A549 (cell line): ENCODE measurements at regions not wholly inside any gene's neighbourhood (a gene's known extent, or its start where the extent isn't known, plus 50 kb on each side); places are given as distances from the start of the nearest gene placed in this dataset.
A peak's percentile ranks its signal among the peaks of the same experiment; 100 is the strongest.

Experiments used
- ATAC-seq, 2 experiments: fragments of 200-7000 bp in 1 of 2; fragments of >200 bp in 1 of 2; cut with Nextera tagmentation in 1 of 2; cut with Tn5 transposase in 1 of 2; 3 replicates each; pipeline versions ENCODE4 v1.8.0 to v1.9.1; 2018 to 2020; ENCODE audit warnings: mild to moderate bottlenecking in 1 of 2, moderate library complexity in 1 of 2
- CTCF ChIA-PET: fragments of 300-600 bp; sonication (Branson Sonifier 250); formaldehyde crosslinking; extraction: SDS; loops from one replicate; lab custom pipeline; 2021; ENCODE audit warnings: antibody characterized with exemption, inconsistent platforms; lab: Yijun Ruan, JAX
- POLR2A ChIA-PET: fragments of 350-600 bp; formaldehyde crosslinking; extraction: SDS; loops from one replicate; lab custom pipeline; 2021; ENCODE audit warnings: antibody characterized with exemption, inconsistent platforms; lab: Yijun Ruan, JAX
- DNase-seq, 2 experiments: peaks; one replicate each; pipeline versions ENCODE4 v3.0.0 to v3.0.0-alpha.2; 2011 to 2016; ENCODE audit warnings: low read depth in 1 of 2, low spot score in 1 of 2
- FAIRE-seq: peaks from 2 replicates; lab custom pipeline; 2011; peaks lifted over from hg19 to GRCh38; lab: Jason Lieb, UNC
- H3K27ac ChIP-seq, 2 experiments: fragments of >200 bp; sonication (Bioruptor Twin); formaldehyde crosslinking; 3 replicates each; pipeline ENCODE4 v1.5.1; 2016 to 2017
- H3K4me1 ChIP-seq: fragments of >200 bp; sonication (Bioruptor Twin); formaldehyde crosslinking; 3 replicates; pipeline ENCODE4 v1.6.1; 2016
- H3K4me2 ChIP-seq: fragments of >200 bp; sonication (Bioruptor Twin); formaldehyde crosslinking; 3 replicates; pipeline ENCODE4 v1.6.1; 2016
- H3K4me3 ChIP-seq: fragments of >200 bp; sonication (Bioruptor Twin); formaldehyde crosslinking; 3 replicates; pipeline ENCODE4 v1.5.1; 2016
- H3K9me3 ChIP-seq: fragments of >200 bp; sonication (Bioruptor Twin); formaldehyde crosslinking; 3 replicates; pipeline ENCODE4 v1.6.1; 2016
- BCL3 ChIP-seq: fragments of >200 bp; sonication (Bioruptor Twin); formaldehyde crosslinking; IDR thresholded peaks from 3 replicates; pipeline ENCODE4 v1.6.1; 2016
- CEBPB ChIP-seq, 2 experiments: fragments of >200 bp in 1 of 2; sonication (Bioruptor Twin) in 1 of 2; formaldehyde crosslinking in 1 of 2; IDR thresholded peaks; 2 replicates each; pipeline ENCODE4 v1.6.1; 2012 to 2016
- CTCF ChIP-seq: fragments of >200 bp; sonication (Bioruptor Twin); formaldehyde crosslinking; IDR thresholded peaks from 3 replicates; pipeline ENCODE4 v1.5.1; 2016
- EHMT2 ChIP-seq: fragments of 200-600 bp; sonication (generic); IDR thresholded peaks from 2 replicates; pipeline ENCODE4 v1.6.1; 2016; ENCODE audit warnings: antibody characterized with exemption, low read depth, mild to moderate bottlenecking, moderate library complexity
- FOSL2 ChIP-seq, 2 experiments: fragments of 450-650 bp in 1 of 2; fragments of >200 bp in 1 of 2; sonication (Bioruptor Twin) in 1 of 2; formaldehyde crosslinking; IDR thresholded peaks; 2 replicates each; pipeline versions ENCODE4 v1.5.0 to v1.6.1; 2016 to 2020; ENCODE audit warnings: mild to moderate bottlenecking in 1 of 2, moderate library complexity in 1 of 2
- FOXS1 ChIP-seq: fragments of 250-450 bp; sonication (Bioruptor Pico); IDR thresholded peaks from 2 replicates; pipeline ENCODE4 v1.5.0; 2020; ENCODE audit warnings: mild to moderate bottlenecking, moderate library complexity
- HDAC2 ChIP-seq: fragments of 200-600 bp; sonication (generic); IDR thresholded peaks from 2 replicates; pipeline ENCODE4 v1.6.1; 2016
- HOXB5 ChIP-seq: fragments of 250-450 bp; sonication (Bioruptor Pico); IDR thresholded peaks from 2 replicates; pipeline ENCODE4 v1.5.0; 2020; ENCODE audit warnings: mild to moderate bottlenecking, moderate library complexity
- JUNB ChIP-seq: fragments of >200 bp; sonication (Bioruptor Twin); formaldehyde crosslinking; IDR thresholded peaks from 2 replicates; pipeline ENCODE4 v1.6.1; 2016
- KDM5A ChIP-seq: fragments of 200-600 bp; sonication (generic); IDR thresholded peaks from 2 replicates; pipeline ENCODE4 v1.6.1; 2016; ENCODE audit warnings: antibody characterized with exemption, mild to moderate bottlenecking
- MAZ ChIP-seq: fragments of 150-350 bp; IDR thresholded peaks from 2 replicates; pipeline ENCODE4 v1.6.1; 2014; ENCODE audit warnings: antibody characterized with exemption, low read depth, low read length, borderline replicate concordance
- NPAS2 ChIP-seq: fragments of 250-450 bp; sonication (Bioruptor Pico); IDR thresholded peaks from 2 replicates; pipeline ENCODE4 v1.8.0; 2022; ENCODE audit warnings: mild to moderate bottlenecking, moderate library complexity, borderline replicate concordance
- PHF8 ChIP-seq: fragments of 200-600 bp; sonication (generic); IDR thresholded peaks from 2 replicates; pipeline ENCODE4 v1.6.1; 2016; ENCODE audit warnings: low read depth, mild to moderate bottlenecking, antibody characterized with exemption, moderate library complexity, borderline replicate concordance
- TFCP2L1 ChIP-seq: fragments of 250-450 bp; sonication (Bioruptor Pico); IDR thresholded peaks from 2 replicates; pipeline ENCODE4 v1.5.0; 2021; ENCODE audit warnings: mild to moderate bottlenecking
- ZFP36 ChIP-seq: fragments of 450-650 bp; IDR thresholded peaks from 2 replicates; pipeline ENCODE4 v1.6.1; 2014; ENCODE audit warnings: borderline replicate concordance; ENCODE audit not compliant: partially characterized antibody
- WGBS: methylation state at CpG from one replicate; pipeline ENCODE4 v1.1.6; 2017; ENCODE audit errors: missing lambda C conversion rate; 5-methylcytosine and 5-hydroxymethylcytosine counted together
- TF ChIP-seq, protein P1 (sequence below): fragments of >200 bp; sonication (Bioruptor Twin); formaldehyde crosslinking; IDR thresholded peaks from 2 replicates; pipeline ENCODE4 v1.6.1; 2016
- TF ChIP-seq, protein P2 (sequence below): IDR thresholded peaks from 2 replicates; pipeline ENCODE4 v1.6.1; 2012; ENCODE audit warnings: low read depth, borderline replicate concordance
- TF ChIP-seq, protein P3 (sequence below): fragments of 250-450 bp; sonication (Bioruptor Pico); IDR thresholded peaks from 2 replicates; pipeline ENCODE4 v1.5.0; 2020; ENCODE audit warnings: low read depth, mild to moderate bottlenecking, moderate library complexity

- Histone ChIP-seq H3K4me3 (no peak overlapping the region), H3K9me3 (no peaks in the 10 kb centered on the region), H3K4me2 (no peak overlapping the region), H3K27ac (0 out of 6 replicates have a peak overlapping the region, but pooled peaks of 1 of the 2 experiments have one; percentile 21), H3K4me1 (peaks cover 17% of the 10 kb centered on the region; the same call in 2 of the 3 replicates)
- no peak for FAIRE-seq
- no peak for ATAC-seq
- ChIA-PET CTCF (no interaction called here), POLR2A (no interaction called here)
- TF ChIP-seq ZFP36 (no peak), PHF8 (no peak), EHMT2 (no peak), FOXS1 (no peak), FOSL2 (IDR thresholded peaks at IDR 0.05) (no peak), FOSL2 (CRISPR knock-in tag; IDR thresholded peaks at IDR 0.05) (no peak), TFCP2L1 (CRISPR knock-in tag) (no peak), BCL3 (no peak), KDM5A (no peak), CTCF (no peak), HOXB5 (no peak)
- TF ChIP-seq, protein P1, sequence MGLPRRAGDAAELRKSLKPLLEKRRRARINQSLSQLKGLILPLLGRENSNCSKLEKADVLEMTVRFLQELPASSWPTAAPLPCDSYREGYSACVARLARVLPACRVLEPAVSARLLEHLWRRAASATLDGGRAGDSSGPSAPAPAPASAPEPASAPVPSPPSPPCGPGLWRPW = no peak
- TF ChIP-seq, protein P2, sequence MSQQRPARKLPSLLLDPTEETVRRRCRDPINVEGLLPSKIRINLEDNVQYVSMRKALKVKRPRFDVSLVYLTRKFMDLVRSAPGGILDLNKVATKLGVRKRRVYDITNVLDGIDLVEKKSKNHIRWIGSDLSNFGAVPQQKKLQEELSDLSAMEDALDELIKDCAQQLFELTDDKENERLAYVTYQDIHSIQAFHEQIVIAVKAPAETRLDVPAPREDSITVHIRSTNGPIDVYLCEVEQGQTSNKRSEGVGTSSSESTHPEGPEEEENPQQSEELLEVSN = no peak
- DNase-seq = no peak
These were observed 121.4 kb upstream of the COL5A2 start for GRCh38 chr2:189300916-189301315.

DNA sequence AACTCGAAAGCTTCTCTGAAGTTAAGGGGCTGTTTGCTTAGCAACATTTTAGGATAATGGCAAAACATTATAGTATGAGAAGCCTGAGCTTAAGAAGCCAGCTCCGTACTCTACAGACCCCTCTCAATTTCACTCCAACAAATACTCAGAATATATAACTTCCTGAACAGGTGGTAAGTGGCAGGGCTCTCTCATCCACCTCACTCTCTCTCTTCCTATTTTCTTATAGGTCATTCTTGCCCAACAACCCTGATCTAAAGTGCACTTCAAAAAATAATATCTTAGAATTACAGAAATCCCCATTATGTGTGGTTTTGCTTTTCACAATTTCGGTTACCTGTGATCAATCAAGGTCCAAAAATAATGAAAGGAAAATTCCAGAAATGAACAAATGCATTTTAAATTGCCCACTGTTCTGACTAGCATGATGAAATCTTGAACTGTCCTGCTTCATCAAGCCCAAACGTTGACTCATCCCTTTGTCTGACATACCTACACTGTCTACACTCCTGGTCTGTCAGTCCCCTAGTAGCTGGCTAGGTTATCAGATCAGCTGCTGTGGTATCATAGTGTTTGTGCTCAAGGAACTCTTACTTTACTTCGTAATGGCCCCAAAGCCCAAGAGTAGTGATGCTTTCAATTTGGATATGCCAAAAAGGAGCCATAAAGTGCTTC is 122.8 kb upstream of the COL5A2 start:
- peak overlapping the region; percentile 32; the same call in 2 of the 3 replicates for H3K4me2 ChIP-seq
- no peak overlapping the region for H3K4me3 ChIP-seq
- POLR2A ChIA-PET = interaction anchor here (0.6 to 1.1 kb wide), 2 partner anchors 17 to 248 kb away, joined by 4 read pairs; no protein-coding TSS in a partner anchor
- WGBS = 64% methylated on average over 5 of the region's 5 CpGs
- H3K27ac ChIP-seq = peak overlapping the region; percentile 63 to 79
- no peaks in the 10 kb centered on the region for H3K9me3 ChIP-seq
- H3K4me1 ChIP-seq = peaks cover 17% of the 10 kb centered on the region; the same call in 2 of the 3 replicates
- CTCF ChIA-PET = no interaction called here
- no peak for TF ChIP-seq MAZ
- no peak for TF ChIP-seq HDAC2
- TF ChIP-seq, protein P1 = no peak
- TF ChIP-seq CTCF = no peak
- no peak; the same call in 1 of the 2 replicates for TF ChIP-seq JUNB
- TF ChIP-seq, protein P3, sequence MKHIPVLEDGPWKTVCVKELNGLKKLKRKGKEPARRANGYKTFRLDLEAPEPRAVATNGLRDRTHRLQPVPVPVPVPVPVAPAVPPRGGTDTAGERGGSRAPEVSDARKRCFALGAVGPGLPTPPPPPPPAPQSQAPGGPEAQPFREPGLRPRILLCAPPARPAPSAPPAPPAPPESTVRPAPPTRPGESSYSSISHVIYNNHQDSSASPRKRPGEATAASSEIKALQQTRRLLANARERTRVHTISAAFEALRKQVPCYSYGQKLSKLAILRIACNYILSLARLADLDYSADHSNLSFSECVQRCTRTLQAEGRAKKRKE (CRISPR knock-in tag) = no peak
- peak; percentile 51; the same call in 1 of the 2 replicates for TF ChIP-seq FOSL2 (IDR thresholded peaks at IDR 0.05)
- no peak; the same call in 1 of the 2 replicates for TF ChIP-seq FOSL2 (CRISPR knock-in tag; IDR thresholded peaks at IDR 0.05)
- no peak for TF ChIP-seq NPAS2 (CRISPR knock-in tag)
- TF ChIP-seq CEBPB (IDR thresholded peaks at IDR 0.05) = peak in 1 of 2 experiments; percentile 22; a peak in 2 of 4 replicates
- DNase-seq (peak in 1 of 2 experiments; percentile 46), ATAC-seq (peak; percentile 87 to 93), FAIRE-seq (no peak)
